LoVo (cell line): ENCODE measurements at regions not wholly inside any gene's neighbourhood (a gene's known extent, or its start where the extent isn't known, plus 50 kb on each side); places are given as distances from the start of the nearest gene placed in this dataset.

Source experiments
- DNase-seq: peaks from one replicate; pipeline ENCODE4 v3.0.0-alpha.2; 2016; ENCODE audit warnings: low spot score

DNA sequence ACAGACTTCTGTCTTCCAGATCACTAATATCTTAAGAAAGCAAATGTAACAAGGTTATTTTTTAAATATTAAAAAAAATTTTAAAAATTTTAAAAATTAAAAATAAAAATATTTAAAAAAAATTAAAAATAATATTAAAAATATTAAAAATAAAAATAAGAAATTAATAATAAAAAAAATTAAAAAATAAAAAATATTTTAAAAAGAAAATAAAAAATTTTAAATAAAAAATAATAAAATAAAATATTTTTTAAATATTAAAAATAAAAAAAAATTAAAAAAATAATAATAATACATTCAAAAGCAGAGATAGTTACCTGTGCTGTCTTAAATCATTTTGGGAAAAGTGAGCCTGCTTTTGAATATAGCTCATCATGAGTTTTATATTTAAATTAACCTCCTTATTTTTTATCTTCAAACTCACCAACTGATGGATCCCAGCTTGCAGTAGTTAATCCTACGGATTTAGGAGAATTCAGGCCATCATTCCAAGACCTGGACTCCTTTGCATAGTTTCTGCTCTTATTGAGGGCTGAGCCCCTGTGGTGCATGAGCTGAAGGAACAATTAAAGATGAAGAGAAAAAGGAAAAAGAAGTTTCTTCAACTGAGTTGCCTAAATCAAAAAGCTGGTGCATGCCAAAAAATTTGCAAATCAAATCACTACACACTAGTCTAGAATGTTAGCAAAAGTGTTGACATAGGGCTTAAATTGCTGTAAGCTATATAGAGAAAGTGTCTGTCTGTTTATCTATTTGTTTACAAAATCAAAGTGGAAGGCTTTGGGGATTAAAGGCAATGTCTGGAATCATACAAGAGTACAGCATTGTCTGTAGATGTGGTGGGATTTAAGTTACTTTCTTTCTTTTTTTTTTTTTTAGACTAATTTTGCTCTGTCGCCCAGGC is 50.5 kb upstream of the ZNF438 start:
- no peak for DNase-seq

DNA sequence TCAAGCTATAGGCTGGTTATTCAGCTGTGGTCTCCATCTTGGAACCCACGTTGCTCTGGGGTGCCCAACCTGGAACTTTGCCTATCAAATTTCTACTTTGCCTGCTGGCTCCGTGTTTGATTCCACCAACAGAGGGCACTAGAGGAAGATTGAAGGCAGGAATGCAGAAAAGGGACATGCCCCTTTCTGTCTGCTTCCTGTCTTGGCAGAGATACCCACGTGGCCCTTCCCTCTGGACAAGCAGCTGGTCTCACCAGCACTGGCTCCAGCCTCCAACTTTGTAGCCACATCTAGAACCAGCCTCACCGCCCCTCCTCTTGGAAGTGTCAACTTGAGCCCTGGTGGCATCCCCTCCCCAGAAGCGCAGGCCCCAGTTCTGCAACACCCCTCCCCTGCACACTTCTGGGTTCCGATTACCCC is 52.1 kb upstream of the ZNF438 start:
- DNase-seq, result peak; percentile 59

DNA sequence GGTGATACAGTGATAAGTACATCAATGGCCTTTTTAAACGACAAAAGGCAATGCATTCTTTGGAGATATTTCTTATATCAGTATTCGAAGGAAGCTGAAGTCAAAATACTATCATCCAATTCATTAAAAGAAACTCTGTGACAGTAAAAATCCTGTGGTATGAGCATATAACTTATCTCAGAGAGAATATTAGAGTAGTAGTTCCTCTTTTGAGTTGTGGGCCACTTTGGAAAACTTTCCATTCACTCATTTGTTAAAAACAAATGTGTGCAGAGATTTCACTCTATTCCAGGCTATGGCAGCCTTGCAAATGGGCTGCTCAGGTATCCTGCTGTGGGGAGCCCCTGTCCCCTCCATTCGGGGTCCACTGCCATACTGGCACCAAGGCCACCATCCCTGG is 55.3 kb upstream of the ZNF438 start:
- DNase-seq, result no peak

DNA sequence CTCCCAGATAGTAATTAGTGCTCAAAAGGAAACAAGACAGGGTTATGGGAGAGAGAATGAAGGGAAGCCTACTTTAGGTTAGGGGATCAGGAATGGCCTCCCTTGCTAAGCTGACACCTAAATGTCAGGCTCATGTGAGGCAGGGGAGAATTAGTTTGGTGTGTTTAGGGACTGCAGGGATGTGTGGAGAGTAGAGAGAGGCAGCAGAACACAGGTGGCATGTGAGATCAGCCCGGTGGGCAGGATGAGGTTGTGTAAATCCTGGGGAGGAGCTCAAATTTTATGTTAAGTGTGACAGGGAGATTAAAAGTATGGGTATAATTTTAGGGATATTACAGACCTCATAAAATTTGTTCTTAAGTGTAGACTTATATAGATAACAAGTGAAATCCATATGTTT is 56.2 kb upstream of the ZNF438 start:
- no peak for DNase-seq

DNA sequence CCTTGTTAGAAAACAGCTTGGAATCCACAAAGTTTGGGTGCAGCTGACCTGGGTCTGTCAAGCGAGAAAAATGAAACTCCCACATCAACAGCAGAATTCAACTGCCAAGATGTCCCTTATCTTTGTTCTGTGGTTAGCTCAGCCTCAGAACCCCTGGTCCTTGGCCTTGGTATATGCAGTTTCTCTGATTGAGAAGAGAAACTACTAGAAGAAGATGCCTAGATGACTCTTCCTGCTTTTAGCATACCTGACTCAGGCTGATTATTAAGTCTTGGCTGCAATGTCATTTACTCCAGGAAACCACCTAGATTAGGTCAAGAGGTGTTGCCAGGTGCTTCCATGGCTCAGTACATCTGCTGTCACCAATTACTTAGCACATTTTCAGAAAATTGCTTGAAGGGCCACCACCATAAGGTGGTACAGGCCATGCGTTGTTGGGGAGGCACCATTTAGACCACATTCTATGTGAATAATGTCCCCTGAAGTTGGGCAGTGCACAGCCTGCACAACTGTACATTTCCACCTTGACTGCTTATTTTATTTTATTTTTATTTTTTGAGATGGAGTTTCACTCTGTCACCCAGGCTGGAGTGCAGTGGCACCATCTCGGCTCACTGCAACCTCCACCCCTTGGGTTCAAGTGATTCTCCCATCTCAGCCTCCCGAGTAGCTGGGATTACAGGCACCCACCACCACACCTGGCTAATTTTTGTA is 59.4 kb upstream of the ZNF438 start:
- no peak for DNase-seq

DNA sequence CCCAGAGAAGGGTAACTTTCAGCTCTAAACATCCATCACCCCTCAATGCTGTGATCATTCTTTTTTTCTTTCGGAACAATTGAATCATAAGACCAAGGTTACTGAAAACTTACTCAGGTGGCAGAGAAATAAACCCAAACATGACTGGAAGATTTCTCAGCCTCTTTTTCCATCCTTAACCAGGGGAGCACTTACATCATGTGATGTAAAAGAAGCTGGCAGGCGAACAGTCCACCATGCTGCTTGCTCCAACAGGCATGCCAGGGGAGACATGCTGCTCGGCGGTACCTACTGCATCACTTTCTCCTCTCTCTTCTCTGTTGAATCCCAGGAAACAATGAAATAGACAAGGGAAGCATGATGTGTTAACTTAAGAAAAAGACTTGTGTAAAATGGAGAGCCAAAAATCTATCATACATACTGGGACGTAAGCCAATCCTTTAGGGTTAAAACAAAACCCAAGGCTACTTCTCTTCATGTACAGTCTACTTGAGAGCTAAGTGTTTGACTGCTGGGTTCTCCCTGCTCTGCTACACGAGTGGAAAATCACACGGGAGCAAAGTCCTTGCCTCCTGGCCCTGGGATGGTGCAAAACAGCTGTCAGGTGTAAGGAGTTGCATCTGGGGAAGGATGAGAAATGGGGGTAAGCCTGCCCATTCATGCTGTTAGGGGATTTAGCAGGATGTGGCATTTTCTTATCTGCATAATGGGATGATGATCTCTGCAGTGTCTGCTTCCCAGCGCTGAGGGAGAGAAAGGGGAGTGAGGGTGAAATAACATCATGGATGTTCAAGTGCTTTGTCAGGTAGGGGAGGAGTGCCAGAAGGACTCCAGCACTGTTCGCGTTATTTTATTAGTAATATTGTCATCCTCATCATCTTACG is 64.3 kb upstream of the ZNF438 start:
- no peak for DNase-seq

DNA sequence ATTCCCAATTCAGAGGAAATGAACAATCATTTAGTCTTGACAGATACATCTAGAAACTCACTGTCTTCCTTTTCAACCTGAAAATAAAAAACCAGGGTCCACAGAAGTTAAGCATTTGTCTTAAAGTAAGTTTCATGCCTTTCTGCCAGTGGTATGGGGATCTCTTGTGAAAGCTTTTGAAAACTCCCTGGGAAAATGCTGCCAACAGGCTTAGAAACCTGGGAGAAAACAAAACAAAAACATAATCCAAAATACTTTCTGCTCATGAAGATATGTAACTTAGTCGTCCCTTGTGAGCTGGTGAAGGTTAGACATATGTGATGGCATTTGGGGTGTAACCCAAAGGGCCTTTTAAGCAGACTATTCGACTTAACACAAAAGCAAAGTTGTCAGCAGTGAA is 66.4 kb upstream of the ZNF438 start:
- DNase-seq, result no peak

DNA sequence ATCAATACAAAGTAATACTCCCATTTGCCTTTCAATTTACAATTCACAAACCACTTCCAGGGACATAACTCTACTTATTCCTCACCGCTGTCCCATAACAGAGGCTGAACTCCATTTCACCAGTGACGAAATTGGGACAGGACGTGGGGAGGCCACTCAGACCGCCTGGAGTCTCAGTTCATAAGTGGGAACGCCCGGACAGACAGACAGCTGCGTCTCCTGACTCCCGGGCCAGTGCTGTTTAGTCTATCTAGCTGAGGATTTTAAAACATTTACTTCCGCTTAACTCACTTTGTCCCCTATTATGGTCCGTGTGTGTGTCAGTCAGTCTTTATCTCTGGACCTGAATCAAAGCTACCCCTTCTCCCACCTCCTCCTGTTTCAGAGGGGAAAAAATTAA is 67.4 kb upstream of the ZNF438 start:
- DNase-seq, result no peak

DNA sequence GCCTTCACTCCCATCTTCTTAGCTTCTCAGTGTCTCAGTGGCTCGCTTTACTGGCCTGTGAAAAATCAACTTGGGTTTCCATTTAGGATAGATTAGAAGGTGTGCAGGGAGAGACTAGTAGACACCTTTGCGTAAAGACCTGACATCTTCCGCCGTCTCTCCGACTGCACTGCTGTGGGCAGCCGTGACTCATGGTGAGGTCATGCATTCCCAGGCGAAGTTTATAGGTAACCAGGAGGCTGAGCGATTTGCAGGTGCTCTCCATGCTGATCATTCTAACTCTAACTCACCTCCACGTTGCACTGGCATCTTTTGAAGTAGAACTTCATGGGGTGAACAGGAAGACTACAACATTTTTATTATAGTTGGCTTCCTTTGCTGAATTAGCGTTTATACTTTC is 68.0 kb upstream of the ZNF438 start:
- DNase-seq, result peak; percentile 91

DNA sequence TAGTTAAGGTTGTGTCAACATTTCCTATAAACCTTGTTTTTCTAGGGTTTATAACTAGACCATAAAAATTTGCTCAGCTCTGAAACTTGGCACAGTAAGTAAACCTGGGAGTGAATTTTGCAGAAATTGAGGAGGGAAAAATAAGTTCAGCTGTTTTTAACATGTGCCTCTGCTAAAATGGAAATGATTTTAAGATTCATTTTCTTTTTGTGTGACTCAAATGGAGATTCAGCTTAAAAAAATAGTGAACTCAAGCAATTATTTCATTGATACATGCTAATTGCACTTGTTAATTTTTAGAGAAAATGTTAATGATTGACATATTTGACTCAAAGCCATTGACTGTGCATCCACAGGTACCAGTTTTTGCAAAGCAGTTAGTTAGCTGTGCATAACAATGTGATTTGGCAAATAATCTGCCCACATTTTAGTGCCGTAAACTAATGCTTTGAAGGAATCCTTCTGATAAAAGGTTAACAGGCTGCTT is 68.5 kb upstream of the ZNF438 start:
- DNase-seq, result no peak

DNA sequence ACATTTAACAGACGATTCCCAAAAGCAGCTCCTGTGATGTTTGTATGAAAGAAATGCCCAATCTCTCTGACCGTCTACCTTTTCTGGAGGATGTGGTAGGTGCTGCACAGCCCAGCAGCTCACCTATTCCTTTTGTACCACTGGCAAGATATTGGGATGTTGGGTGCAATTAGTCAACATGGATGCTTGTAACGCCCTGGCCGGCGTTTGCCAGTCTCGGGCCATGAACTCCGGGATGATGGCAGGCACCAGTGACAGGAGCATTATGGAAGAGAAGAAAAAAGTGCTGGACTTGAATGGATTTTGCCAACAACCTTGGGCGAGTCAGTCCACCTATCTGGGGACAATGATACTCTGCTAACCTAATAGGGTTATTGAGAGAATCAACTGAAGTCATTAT is 69.0 kb upstream of the ZNF438 start:
- no peak for DNase-seq

DNA sequence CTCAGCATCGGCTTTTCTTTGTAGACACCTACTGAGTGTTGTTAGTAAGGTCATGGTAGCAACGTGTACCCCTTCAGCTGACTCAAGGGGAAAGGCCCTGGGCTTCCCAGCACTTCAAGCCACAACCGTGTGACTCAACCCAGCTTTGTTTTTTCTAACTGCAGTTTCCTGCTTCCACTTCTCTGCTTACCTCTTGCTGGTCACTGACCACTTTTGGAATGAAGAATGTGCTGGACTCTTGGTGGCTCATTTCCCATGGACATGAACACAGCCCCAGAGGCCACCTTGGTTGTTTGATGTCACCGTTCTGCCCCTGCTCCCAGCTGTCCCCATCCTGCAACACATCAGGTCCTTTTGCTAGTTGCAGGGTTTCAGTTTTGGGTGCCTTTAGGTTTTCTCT is 69.5 kb upstream of the ZNF438 start:
- DNase-seq, result peak; percentile 74

DNA sequence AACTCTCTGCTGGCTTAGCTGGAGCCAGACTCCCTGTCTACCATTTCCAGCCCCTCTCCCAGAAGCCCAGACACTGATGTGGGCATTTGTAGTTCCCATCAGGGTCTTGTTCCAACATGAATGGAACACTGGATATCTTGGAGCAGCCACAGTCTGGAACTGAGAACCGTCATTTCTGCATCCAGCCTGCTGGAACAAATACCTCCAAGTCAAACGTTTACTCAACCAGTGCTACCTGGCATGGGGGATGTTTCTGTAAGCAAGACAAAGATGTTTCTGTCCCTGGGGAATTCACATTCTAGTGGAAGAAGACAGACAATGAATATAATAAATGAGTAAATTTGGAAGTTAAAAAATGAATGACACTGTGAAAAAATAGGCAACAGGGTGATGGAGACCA is 70.8 kb upstream of the ZNF438 start:
- DNase-seq, result no peak

DNA sequence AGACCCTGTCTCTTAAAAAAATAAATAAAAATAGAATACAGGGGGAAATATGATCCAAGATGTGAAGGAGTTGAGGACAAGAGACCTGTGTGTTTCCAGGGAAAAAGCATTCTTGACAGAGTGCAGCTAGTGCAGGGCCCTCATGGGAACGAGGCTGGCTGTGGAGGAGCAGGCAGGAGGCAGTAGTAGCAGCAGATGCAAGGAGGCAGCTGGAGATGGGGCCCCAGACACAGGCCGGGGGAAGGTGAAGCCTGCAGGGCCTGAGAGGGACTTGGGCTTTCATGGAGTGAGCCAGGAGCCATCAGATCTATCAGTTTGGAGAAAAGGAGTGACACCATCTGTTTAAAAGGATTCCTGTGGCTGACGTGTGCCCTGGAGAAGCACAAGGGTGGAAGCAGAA is 71.4 kb upstream of the ZNF438 start:
- no peak for DNase-seq

DNA sequence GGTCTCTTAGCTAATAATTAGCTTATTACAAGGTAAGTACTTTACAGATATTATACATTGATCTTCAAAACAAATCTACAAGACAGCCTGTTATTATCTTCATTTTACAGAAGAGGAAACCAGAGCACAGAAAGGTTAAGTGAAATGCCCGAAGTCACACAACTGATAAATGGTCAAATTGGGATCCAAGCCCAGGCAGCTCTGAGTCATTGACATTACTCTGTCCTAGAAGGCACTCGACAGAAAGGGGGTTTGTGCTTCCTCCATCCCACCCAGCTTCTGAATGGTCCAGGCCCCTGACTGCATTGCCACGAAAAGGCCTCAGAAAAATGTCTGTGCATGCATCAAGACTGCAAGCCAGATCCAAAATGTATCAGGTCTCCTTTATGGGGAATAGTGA is 81.3 kb upstream of the ZNF438 start:
- no peak for DNase-seq

DNA sequence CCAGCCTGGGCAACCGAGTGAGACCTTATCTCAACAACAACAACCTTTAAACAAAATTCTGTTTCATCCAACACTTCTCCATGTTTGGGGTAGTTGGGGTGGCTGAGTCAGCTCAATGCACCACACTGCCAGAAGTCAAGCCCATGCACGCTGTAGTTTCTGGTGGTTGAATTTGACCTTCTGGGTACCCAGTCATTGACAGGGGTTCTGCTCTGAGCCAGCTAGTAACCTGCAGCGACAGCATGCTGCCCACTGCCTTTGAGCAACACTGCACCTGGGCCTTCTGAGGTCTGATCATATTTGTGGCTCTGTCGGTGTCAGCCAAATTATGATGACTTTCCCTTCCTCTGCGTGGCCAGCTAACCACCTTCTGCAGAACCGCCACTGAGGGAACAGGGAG is 84.6 kb upstream of the ZNF438 start:
- no peak for DNase-seq

DNA sequence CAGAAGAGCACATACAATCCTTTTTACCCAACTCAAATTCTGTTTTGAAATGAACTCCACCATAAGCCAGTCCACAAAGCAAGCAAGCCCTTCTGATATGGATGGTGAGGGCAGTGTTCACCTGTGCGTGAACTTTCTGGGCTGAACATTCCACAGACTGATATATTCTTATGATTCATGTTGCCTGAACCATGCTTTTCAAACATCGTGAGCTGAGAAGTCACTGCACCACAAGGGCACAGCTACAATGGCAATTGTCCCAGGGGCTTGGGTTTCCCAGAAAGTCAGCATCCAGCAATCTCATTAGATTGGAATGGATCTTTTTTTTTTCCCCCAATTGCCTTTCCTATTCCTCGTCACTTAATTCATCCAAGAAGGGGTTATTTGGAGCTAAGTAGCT is 86.9 kb upstream of the ZNF438 start:
- DNase-seq, result no peak

DNA sequence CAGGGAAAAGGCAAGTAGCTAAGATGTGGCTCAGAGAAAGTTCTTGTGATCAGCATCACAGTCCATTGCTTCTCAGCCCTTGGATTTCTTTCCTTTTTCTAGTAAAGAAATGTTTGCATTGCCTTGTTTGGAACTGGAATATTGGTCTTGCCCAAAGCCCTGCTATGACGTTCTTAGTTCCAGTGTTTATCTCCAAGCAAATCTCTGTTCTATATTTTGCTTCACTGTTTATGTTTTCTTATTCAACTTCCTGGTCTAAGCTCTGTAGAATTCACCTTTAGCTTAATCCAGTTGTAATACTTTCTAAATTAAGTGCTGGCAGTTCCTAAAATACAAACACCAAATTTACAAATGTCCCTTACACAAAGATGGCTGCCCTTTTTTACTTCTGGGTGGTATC is 88.7 kb upstream of the ZNF438 start:
- DNase-seq, result no peak

DNA sequence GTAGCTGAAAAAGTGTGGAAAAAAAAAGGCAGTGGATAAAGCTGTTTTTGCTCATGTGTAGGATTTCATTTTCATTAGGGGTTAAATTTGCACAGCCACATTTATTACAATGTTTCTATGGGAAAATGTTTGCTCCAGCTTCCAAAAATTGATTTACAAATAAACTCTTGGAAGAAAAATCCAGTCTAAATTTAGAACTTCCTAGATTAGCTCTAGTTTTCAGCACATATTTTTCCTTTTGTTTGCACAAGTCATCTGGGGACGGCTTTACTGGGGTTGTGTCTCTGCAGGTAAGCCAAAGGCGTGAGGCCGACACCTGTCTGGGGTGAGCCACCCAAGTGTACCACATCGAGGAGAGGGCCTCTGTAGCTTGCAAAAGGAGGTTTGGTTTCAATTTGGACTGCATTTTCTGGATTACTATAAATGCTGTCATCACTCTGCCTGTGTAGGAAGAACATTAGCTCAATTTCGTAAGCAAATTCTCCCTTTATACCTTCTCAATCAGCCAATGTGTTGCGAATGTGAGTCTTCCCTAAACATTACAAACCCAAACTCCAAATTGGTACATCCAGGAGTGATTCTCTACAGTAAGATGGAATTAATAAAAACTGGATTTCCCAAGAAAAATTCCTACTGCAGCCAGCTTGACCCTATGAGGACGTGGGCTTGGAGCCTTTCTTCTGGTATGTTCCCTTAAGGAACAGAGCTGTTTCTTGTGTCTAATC is 89.5 kb upstream of the ZNF438 start:
- no peak for DNase-seq

DNA sequence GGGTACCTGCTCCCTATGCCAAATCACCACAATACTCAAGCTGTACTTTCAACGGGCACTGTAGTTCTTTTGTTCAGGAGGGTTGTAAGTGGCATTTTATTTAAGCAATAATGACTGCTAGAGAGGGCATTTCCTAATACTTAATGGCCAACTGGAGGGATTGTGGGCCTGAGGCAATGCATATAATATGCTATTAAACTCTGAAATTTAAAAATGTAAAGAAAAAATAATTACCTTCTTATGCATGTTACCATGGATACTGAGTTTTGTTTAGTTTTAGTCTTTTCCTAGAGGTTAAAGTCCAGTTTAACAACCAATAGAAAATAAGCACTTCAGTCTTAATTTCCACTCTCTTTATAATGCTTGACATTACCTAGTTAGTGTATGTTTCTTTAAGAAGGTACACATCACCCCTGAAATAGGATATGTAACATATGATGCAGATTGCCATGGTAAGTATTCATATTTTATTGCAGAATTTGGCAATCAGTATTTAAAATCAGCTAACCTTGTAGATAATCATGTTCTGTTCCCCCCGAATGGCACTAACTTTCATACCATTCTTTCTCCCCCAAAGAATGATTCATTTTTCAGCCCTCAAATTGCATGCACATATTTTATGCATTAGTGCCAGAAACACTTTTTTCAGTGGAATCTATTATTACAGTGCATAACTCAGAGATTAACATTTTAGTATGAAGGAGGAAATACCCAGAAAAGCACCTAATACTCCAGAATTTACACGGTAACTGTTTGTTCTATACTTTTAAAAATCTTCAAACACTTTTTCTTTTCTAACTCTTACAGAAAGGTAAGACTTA is 90.3 kb upstream of the ZNF438 start:
- DNase-seq, result no peak

DNA sequence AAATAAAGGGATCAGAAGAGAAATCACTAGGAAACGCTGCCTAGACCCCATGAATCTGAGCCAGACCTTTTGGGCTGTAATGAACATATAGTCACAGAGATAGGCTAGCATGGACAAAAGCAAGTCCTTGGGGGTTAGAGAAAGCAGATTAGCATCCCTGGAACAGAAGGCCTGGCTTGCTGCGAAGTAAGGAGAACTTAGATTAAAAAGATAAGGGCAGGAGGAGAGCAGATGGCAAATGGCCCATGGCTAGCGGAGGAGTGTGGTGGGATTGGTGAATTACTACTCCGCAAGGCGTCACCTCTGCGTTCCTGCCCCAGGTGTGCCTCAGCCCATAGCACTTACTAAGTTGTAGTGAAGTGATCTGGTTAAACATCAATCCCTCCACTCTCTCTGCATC is 92.3 kb upstream of the ZNF438 start:
- DNase-seq, result no peak
